Eye (tissue), 1 donor: ENCODE measurements at regions not wholly inside any gene's neighbourhood (a gene's known extent, or its start where the extent isn't known, plus 50 kb on each side); places are given as distances from the start of the nearest gene placed in this dataset.
A peak's percentile ranks its signal among the peaks of the same experiment; 100 is the strongest.
"Not testable (repeated sequence)": the region's sequence is repeated elsewhere in the genome, so short reads cannot be mapped to it uniquely, and the experiment has no call there.

Experiments
- DNase-seq: peaks from one replicate; pipeline ENCODE4 v3.0.0-alpha.2; 2015

DNA sequence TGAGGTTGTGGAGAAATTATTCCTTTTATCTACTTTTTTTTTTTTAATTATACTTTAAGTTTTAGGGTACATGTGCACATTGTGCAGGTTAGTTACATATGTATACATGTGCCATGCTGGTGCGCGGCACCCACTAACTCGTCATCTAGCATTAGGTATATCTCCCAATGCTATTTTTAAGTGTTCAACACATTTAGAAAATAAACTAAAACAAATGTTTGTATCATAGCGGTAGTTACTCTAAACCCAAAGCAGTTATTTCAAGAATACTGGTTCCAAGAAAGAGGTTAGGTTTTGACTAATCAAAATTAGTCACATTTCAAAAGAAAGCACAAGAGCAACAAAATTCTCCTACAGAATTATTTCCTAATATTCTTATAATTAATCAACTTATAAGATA lies 119.5 kb upstream of the SEM1 start:
- DNase-seq = not testable (repeated sequence)

DNA sequence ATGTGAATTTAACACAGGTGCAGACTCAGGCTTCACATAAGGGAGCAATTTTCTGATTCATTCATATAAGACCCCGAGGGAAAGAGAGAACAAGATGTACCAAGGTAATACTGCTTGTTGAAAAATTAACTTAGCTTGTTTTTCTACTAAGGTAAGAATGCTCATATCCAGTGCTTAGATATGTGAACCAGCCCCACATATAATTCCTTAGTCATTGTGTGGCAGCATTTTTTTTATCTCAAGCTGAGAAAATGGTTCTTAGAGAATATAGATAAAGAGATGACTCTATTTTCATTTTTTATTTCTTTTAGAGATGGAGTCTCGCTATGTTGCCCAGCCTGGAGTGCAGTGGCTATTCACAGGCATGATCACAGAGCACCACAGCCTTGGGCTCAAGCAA lies 121.8 kb upstream of the SEM1 start:
- no peak for DNase-seq

DNA sequence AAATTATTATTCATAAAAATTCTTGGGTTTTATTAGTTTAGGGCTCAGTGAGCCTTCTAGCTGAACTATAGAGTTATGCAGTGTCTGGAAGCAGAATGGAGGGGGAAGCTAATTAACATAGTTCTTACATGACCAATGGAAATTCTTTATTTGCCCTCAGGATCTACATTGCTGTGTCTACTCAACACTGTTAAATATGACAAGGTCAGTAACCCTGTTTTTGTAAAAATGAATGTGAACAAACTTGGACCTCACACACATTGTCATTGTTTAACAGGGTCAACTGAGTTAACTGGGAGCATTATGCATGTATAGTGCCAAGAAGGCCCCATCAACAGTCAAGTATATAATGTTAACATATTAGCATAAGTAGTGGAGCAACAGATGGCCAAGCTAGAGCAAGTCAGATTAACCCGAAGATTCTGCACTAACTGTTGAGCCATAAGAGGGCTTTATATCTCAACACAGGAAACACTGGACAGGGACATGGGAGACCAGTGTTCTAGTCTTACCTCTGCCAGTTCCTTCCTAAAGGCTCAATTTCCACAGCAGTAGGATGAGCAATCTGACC lies 122.5 kb upstream of the SEM1 start:
- DNase-seq = no peak

DNA sequence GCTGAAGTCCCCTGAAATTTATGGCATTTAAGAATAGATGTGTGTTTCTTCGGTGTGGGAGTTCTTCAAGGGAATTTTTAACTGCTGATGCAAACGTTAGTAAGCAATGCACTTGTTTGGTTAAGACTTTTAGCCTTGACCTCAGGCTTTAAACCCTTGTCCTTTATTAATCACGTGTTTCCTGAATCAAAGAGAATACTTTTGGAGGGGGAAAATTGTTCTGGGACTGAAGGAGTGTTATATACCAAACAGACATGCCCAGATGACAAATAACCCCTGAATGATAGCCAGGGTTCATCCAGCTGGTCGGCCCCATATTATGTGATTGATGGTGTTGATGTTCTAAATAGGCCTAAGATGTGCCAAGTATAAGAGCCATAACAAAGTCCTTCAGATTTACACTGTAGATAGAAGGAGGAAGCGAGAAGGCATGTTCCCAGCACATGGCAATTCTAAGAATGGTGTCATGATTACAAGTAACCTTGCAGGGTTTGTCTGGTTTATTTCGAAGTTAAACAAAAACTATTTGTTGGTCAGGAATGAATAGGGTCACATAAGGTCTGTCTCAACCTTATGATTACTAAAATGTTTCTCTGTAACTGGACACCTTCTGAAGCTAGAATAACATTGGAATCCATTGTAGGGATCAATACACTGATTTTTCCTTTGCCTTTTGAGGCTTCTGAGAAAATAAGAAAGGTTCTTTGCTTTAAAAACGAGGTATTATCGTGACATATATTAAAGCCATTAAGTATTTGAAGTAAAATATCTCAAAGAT lies 124.2 kb upstream of the SEM1 start:
- DNase-seq = no peak

DNA sequence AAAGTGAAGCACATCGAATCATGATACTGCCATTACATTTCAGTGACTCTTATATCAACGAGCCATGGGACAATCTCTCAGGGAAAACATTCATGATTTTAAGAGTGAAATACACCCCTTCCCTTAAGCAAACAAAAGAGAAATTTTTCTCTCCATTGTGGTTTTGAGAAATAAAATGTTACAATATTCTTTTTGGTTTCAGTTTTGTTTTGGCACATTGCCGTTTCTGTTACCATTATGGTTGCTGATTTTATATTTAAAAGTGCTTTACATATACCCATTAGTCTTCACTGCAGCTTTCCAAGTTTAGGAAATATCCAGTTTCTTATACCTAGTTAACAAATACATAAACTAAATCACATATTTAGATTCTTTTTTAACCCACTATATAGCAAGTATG lies 126.8 kb upstream of the SEM1 start:
- no peak for DNase-seq

DNA sequence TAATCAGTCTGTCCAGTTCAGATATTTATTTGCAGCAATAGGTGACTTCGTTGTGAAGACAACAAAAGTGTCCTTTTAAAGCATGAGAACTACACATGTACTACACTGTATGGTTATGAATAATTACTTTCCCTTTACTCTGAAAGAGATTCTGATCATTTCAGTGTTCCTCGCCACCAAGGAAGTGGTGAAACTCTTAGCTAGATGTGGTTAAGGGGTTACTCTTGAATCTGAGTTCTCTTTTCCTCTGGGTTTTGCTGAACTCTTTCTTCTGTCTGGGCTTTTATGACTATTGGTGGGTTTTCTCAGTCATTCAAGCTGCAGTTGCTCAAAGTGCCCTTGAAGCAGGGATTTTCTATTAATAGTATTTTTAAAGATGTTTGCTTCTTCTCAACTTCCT lies 127.9 kb upstream of the SEM1 start:
- no peak for DNase-seq

DNA sequence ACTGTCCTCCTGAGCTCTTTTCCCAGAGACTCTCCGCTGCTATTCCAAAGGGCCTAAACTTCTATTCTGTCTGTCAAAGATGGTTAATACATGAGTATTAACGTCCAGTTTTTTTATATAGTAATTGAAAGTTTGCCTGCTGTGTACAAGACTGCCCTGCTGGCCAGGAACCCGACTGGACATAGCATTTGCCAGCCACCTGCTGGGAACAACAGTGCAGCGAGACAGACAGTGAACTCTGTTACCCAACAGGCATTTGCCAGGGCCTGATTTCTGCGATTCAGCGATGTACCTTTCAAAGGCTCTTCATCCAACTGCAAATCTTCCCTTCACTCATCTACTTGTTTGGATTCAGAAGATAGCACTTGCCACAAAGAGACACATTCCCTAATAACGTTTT lies 128.8 kb upstream of the SEM1 start:
- peak; percentile 21 for DNase-seq

DNA sequence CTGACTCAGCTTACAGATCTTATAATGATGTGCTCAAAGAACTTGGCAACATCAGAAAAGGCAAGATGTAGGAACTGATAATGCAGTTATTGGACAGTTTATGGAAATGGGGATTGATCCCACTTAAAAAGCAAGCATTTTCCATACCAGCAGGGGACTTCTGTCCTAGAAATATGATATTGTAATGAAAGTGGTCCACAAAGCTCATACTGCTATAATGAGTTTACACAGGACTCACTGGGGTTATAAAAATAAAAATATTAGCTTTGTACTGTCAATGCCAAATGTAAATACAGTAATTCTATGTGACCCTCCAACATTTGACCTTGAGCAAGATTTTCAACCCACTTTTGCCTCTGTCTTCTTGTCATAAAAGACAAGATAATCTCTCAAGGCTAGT lies 145.5 kb upstream of the SEM1 start:
- DNase-seq = no peak

DNA sequence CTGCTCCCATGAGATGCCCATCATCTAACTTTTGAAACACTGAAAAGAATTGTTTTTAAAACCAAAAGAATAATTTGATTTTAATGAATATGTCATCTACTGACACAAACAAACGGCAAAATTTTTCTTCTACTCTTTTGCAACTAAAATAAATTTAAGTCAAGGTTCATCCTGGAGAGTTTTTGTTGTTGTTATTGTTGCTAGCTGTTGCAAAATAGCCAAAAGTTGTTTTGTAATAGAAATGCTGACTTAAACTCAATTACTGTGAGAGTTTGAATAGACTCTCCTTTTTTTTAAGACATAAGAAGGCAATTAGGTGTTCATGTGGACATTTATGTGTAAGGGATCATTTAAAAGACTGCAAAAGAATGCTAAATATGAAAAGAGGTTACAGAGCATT lies 146.0 kb upstream of the SEM1 start:
- no peak for DNase-seq

DNA sequence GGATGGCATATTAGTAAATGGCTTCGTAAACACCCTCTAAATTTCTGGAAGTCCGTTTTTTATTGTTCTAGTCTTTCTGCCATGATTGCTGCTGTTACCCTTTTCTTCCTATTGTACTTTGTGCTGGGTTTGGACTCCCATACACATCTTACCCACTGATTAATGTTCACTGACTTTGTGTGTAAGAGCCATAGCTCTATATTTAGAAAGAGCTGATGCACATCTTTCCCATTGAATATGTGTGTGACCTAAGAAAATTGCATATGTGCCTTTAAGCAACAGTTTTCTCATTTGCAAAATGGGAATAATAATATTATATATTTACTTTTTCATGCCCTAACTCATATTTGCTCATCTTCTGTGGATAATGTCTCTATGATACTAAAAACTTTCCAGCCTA lies 135.8 kb upstream of the DLX6 start:
- no peak for DNase-seq

DNA sequence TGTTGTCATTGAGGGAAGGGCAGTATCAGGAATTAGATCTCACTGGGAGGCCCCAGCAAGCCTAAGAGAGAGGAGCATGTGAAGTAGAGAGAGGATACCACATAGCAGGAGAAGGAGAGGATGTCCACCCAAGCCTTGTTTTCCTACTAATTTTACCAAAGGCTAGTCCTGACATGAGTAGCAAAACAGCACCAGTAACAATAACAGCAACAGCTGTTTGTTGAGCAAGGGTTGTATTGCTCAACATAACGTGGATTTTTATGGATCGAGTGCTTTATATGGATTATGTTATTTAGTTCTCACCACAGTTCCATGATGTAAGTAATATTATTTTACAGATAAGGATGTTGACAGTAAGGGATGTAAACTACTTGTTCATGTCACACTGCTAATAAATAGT lies 135.2 kb upstream of the DLX6 start:
- no peak for DNase-seq

DNA sequence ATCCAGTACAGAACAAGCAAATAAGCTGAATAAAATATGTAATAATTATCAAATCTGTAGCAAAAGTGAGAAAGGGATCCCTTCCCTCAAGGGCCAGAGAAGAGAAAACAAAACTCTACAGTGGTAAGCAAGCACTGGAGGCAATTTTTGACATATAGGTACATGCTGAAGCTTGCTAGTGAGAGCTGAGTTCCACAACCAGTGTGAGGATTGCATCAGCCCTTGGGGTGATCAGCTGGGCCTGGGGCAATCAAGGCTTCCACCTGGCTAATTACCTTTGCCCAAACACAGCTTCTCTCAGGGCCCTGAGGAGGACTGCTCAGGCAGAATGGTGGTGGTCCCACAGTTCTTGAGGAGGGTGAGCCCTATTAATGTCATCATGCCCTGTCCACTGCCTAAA lies 134.4 kb upstream of the DLX6 start:
- DNase-seq = no peak

DNA sequence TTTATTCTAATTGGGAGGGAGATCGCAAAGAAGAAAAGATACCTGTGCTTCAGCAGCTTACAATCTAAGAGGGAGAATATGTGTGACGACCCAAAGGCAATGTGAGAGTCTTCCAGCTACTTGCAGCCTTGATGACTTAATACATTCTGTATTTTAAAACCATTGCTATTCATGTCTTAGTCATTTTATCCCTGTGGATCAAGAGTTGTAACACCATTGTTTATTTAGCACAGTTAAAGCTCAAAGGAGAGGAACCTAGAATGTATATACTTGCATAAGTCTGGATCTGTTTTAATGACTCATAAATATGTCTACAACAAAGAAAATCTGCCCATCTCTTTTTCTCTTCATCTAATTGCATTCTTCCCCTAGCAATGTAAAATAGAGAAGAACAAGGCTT lies 117.9 kb upstream of the DLX6 start:
- DNase-seq = no peak

DNA sequence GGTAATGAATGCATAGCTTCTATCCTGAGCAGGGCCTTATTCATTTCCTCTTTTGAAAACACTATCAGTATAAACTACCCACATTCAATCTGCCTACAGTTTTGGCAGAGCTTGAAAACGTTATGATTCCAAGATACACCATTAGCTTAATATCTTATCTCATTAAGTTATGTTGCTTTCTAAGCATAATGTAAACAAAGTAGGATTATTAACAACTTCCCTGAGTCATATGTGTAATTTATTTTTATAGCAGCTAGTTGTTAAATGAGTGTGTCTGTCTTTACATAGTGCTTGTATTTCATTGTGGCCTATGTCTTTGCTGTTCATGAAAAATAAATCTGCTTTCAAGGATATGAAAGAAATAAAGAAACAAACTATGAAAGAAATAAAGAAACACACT lies 106.2 kb upstream of the DLX6 start:
- no peak for DNase-seq

DNA sequence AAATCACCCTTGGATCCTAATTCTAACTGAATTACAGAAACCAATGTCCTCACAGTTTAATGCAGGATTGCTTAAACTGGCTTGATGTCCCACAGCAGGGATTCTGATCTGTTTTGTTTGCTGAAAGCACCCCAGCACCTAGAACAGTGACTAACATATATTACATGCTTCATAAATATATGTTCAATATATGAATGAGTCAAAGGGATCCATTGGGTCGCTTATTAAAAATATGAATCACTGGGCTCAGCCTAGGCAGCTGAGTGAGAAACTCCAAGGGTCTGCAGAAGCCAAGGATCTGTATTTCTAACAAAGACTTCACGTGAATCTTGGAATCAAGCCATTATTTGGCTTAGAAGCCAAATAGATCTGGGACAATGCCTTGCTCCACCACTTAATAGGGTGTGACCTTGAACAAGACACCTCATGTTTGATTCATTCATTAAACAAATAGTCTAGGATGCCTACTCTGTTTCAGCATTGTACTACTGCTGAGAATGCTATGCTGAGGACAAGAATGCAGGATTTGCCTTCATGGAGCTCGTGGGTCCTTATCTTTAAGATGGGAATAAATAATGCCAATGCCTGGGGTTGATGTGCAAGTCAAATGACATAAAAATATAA lies 103.4 kb upstream of the DLX6 start:
- no peak for DNase-seq

DNA sequence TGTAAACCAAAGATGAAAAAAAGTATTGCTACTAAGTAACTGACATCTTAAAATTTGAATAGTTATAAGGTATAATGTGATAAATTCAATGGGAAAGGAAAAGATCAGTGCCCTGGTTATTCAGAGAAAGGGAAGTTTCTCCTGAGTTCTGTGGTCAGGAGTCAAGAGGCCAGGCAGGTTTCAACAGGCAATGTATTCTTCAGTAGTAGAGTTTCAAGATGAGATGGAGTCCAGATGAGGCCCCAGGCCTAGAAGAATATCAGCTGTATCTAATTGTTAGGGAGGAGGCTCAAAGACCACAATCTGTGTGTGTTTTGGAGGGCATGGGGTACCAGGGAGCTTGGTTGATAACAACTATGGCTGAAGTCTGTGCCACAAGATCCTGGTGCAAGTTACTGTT lies 101.4 kb upstream of the DLX6 start:
- no peak for DNase-seq

DNA sequence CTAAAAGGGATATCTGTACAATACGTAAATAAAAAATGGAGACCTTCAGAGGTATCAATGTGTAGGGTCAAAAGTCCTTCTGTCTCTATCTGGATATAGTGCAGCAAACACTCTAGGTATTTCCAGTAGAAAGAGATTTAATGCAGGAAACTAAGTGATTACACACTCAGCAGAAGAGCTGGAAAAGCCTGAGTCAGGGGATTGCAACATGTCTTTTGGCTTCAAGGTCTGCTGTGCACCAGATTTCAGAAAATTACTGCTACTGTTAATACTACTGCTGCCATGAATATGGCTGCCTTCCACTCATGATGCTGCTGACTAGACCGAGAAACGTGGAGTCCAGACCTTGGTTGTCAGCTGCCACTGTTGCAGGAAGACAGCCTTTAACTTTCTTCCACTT lies 94.9 kb upstream of the DLX6 start:
- DNase-seq = no peak

DNA sequence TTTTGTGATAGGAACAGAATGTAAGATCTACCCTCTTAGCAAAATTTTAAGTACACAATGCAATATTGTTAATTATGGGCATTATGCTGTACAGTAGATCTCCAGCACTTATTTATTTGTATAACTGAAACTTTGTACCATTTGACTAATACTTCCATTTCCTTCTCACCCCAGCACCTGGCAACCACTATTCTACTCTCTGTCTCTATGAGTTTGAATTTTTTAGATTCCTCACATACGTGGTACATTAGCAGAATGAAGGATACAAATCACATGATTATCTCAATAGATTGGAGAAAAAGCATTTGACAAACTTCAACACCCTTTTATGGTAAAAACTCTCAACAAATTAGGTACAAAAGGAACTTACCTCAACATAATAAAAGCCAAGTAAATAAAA lies 90.3 kb upstream of the DLX6 start:
- no peak for DNase-seq

DNA sequence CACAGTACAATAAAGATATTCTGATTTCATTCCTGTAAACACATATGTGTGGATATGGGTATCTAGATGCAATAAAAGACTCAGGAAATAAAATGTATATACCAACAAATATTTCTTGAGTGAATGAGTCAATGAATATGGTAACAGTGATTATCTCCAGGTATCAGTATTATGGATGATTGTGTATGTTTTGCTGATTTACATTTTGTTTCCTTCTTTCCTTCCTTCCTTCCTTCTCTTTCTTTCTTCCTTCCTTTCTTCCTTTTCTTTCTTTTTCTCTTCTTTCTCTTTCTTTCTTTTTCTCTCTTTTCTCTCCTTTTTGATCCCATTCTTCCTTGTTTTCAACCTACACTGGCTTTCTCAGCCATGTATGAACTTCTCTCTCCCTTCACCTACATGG lies 85.3 kb upstream of the DLX6 start:
- DNase-seq = no peak

DNA sequence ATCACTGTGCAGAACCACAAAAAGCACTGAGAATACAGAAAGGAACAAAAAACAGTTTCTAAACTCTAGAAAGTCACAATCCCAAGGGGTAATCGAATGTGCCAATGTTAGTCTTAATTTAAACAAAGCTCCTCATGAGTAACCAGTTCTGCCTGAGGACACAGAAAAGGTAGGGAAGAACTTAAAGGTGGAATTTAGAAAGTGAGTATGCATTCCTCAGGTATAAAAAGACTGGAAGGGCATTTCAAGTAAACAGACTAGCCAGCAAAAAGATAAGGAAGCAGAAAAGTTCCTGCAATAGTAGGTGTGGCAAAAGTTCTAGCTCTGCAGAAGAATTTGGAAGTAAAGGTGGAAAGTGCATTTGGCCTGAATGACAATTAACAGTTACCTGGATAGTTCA lies 84.6 kb upstream of the DLX6 start:
- no peak for DNase-seq

DNA sequence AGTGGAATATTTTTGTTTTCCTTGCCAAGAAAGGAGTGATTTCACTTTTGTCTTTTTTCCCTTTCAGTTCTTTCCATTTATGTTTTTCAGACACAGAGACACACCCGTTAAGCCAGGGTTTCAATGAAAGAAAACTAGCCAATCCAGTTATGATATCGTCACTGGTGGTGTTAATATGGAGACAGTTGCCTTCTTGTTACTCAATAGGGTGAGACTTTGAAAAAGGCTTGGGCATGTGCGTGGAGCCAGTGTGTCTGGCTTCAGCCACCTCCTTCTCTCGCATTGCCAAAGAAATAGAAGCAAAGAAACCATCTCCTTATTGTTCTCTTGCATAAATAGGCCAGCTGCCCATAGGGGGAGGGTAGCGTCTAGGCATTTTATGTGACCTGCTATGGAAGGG lies 84.1 kb upstream of the DLX6 start:
- DNase-seq = no peak

DNA sequence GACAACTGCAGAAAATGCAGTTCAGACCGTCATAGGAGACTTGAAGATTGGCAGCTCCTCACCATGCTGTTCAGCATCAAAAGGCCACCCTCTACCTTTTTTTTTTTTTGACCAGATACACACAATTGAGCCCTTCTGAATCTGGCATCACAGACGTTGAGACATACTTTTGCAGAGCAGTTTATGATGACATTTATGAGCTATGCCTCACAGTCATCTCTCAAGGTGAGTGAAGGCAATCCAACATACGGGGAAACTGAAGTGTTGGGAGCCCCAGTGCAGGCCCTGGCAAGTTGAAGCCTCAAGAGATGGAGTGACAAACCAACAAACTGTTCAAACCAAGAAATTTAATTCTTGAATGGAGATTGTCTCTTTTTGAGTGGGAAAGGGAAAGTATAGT lies 83.6 kb upstream of the DLX6 start:
- DNase-seq = no peak

DNA sequence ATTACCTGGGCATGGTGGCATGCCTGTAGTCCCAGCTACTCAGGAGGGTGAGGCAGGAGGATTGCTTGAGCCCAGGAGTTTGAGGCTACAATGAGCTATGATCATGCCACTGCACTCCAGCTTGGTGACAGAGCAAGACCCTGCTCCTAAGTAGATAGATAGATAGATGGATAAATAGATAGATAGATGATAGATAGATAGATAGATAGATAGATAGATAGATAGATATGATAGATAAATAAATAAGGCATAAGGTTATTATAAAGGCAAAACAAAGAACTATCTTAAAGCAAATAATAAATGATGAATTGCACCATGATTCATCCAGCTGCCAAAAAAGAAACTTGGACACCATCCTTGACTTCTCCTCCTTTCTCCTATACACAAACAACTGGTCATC lies 82.0 kb upstream of the DLX6 start:
- DNase-seq = not testable (repeated sequence)

DNA sequence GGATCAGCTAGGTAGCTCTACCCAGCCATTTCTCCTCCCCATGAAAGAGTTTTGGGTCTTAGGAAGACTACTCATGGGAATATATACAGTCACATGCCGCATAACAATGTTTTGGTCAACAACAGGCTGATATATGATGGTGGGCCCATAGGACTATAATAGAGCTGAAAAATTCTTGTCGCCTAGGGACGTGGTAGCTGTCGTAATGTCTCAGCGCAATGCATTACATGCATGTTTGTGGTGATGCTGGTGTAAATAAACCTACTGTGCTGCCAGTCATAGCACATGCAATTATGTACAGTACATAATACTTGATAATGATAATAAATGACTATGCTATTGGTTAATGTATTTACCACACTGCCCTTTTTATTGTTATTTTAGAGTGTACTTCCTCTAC lies 78.2 kb upstream of the DLX6 start:
- DNase-seq = no peak

DNA sequence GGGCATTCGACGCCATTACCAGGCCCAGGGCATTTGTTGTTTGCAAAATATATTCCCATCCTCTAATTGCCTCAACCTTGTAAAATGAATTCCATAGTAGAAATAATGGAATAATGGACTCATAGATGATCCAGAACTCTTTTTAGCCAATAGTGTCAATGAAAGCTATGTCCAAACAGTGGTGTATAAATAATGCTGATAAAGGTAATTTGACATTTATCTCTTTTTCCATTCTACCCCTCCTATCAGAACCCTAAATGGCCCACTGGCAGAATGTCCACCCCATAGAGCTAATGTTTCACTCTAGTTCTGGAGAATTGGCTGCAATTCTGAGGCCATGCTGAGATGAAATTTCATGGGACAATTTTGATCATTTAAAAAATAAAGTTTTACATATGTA lies 76.4 kb upstream of the DLX6 start:
- no peak for DNase-seq
